H9 (cell line): ENCODE measurements at regions not wholly inside any gene's neighbourhood (a gene's known extent, or its start where the extent isn't known, plus 50 kb on each side); places are given as distances from the start of the nearest gene placed in this dataset.

Source experiments
- DNase-seq: peaks from one replicate; pipeline ENCODE4 v3.0.0-alpha.2; 2017
- H2AFZ ChIP-seq: one replicate; pipeline ENCODE4 v1.6.1; 2013; ENCODE audit warnings: mild to moderate bottlenecking, low read length, control low read depth, moderate library complexity
- H2AK5ac ChIP-seq: 2 replicates; pipeline ENCODE4 v1.6.1; 2013; ENCODE audit warnings: low read length, control low read depth, mixed read lengths; ENCODE audit not compliant: insufficient read length
- H2BK120ac ChIP-seq: one replicate; pipeline ENCODE4 v1.6.1; 2013; ENCODE audit warnings: low read depth, mild to moderate bottlenecking, low read length, control low read depth, inconsistent platforms; ENCODE audit not compliant: poor library complexity, severe bottlenecking
- H2BK12ac ChIP-seq: 2 replicates; pipeline ENCODE4 v1.6.1; 2013; ENCODE audit warnings: low read length, control low read depth, mixed read lengths, low read depth; ENCODE audit not compliant: insufficient read length
- H2BK15ac ChIP-seq: 2 replicates; pipeline ENCODE4 v1.6.1; 2013; ENCODE audit warnings: low read depth, low read length, control low read depth
- H2BK20ac ChIP-seq: one replicate; pipeline ENCODE4 v1.6.1; 2013; ENCODE audit warnings: low read depth, mild to moderate bottlenecking, low read length, control low read depth, inconsistent platforms; ENCODE audit not compliant: poor library complexity, severe bottlenecking
- H2BK5ac ChIP-seq: 2 replicates; pipeline ENCODE4 v1.6.1; 2013; ENCODE audit warnings: low read length, control low read depth, mixed read lengths; ENCODE audit not compliant: insufficient read length
- H3K14ac ChIP-seq: 2 replicates; pipeline ENCODE4 v1.6.1; 2013; ENCODE audit warnings: low read length, control low read depth; ENCODE audit not compliant: insufficient read depth
- H3K18ac ChIP-seq: 2 replicates; pipeline ENCODE4 v1.6.1; 2013; ENCODE audit warnings: low read depth, mild to moderate bottlenecking, mixed read lengths, low read length, control low read depth; ENCODE audit not compliant: insufficient read length
- H3K23ac ChIP-seq: 2 replicates; pipeline ENCODE4 v1.6.1; 2013; ENCODE audit warnings: low read length, control low read depth, mixed read lengths, low read depth; ENCODE audit not compliant: insufficient read length
- H3K23me2 ChIP-seq: 2 replicates; pipeline ENCODE4 v1.6.1; 2013; ENCODE audit warnings: low read depth, mild to moderate bottlenecking, mixed read lengths, low read length, control low read depth; ENCODE audit not compliant: insufficient read length, poor library complexity, severe bottlenecking
- H3K27ac ChIP-seq: 2 replicates; pipeline ENCODE4 v1.5.1; 2013; ENCODE audit warnings: low read length, control low read depth, mixed read lengths, low read depth; ENCODE audit not compliant: insufficient read length
- H3K27me3 ChIP-seq: 2 replicates; pipeline ENCODE4 v1.6.1; 2013; ENCODE audit warnings: low read length, control low read depth, inconsistent platforms; ENCODE audit not compliant: insufficient read depth
- H3K4ac ChIP-seq: 2 replicates; pipeline ENCODE4 v1.6.1; 2013; ENCODE audit warnings: low read depth, mild to moderate bottlenecking, control low read depth, inconsistent platforms, low read length, moderate library complexity
- H3K4me1 ChIP-seq: 2 replicates; pipeline ENCODE4 v1.6.1; 2013; ENCODE audit warnings: low read length, control low read depth, inconsistent platforms; ENCODE audit not compliant: insufficient read depth
- H3K4me2 ChIP-seq: 2 replicates; pipeline ENCODE4 v1.6.1; 2013; ENCODE audit warnings: low read length, control low read depth, mixed read lengths; ENCODE audit not compliant: insufficient read length, insufficient read depth
- H3K56ac ChIP-seq: 2 replicates; pipeline ENCODE4 v1.6.1; 2013; ENCODE audit warnings: low read depth, mild to moderate bottlenecking, mixed read lengths, low read length, control low read depth; ENCODE audit not compliant: insufficient read length
- H3K79me1 ChIP-seq: 2 replicates; pipeline ENCODE4 v1.6.1; 2013; ENCODE audit warnings: low read depth, mild to moderate bottlenecking, moderate library complexity, low read length, control low read depth, inconsistent platforms; ENCODE audit not compliant: insufficient read depth, poor library complexity, severe bottlenecking
- H3K79me2 ChIP-seq: 2 replicates; pipeline ENCODE4 v1.6.1; 2013; ENCODE audit warnings: low read length, control low read depth, inconsistent platforms; ENCODE audit not compliant: insufficient read depth
- H3K9ac ChIP-seq: 2 replicates; pipeline ENCODE4 v1.6.1; 2013; ENCODE audit warnings: low read length, control low read depth, mixed read lengths; ENCODE audit not compliant: insufficient read length; ENCODE audit errors: extremely low read depth
- H3K9me3 ChIP-seq: one replicate; pipeline ENCODE4 v1.6.1; 2013; ENCODE audit warnings: low read depth, low read length, inconsistent platforms; ENCODE audit not compliant: control insufficient read depth
- H3T11ph ChIP-seq: one replicate; pipeline ENCODE4 v1.6.1; 2013; ENCODE audit warnings: mild to moderate bottlenecking, low read length, control low read depth, inconsistent platforms
- H4K20me1 ChIP-seq: one replicate; pipeline ENCODE4 v1.6.1; 2013; ENCODE audit not compliant: control insufficient read depth, insufficient read length, insufficient read depth
- H4K5ac ChIP-seq: 2 replicates; pipeline ENCODE4 v1.6.1; 2013; ENCODE audit warnings: low read depth, mild to moderate bottlenecking, mixed read lengths, low read length, control low read depth; ENCODE audit not compliant: insufficient read length
- H4K8ac ChIP-seq: replicated peaks from 2 replicates; pipeline ENCODE4 v1.6.1; 2013; ENCODE audit warnings: low read length, control low read depth, mixed read lengths, low read depth; ENCODE audit not compliant: insufficient read length
- H4K91ac ChIP-seq: 2 replicates; pipeline ENCODE4 v1.6.1; 2013; ENCODE audit warnings: low read depth, mild to moderate bottlenecking, moderate library complexity, mixed read lengths, low read length, control low read depth; ENCODE audit not compliant: insufficient read length
- H3K27ac Mint-ChIP-seq, 3 experiments: 2 replicates in 2 of 3; 3 replicates in 1 of 3; pipeline ENCODE4 v1.8.0; 2020 to 2021; ENCODE audit warnings: mixed read lengths in 3 of 3, mild to moderate bottlenecking in 1 of 3, moderate library complexity in 1 of 3
- H3K27me3 Mint-ChIP-seq: 2 replicates; pipeline ENCODE4 v1.8.0; 2021; ENCODE audit warnings: low read depth, mild to moderate bottlenecking, moderate library complexity, mixed read lengths
- H3K36me3 Mint-ChIP-seq, 3 experiments: 2 replicates in 2 of 3; 3 replicates in 1 of 3; pipeline ENCODE4 v1.8.0; 2020 to 2021; ENCODE audit warnings: low read depth in 3 of 3, mixed read lengths in 3 of 3; ENCODE audit not compliant: insufficient read depth in 1 of 3
- H3K4me1 Mint-ChIP-seq, 2 experiments: 2 replicates each; pipeline ENCODE4 v1.8.0; 2020; ENCODE audit warnings: mixed read lengths in 2 of 2
- H3K4me3 Mint-ChIP-seq, 2 experiments: 2 replicates in 1 of 2; 3 replicates in 1 of 2; pipeline ENCODE4 v1.8.0; 2020 to 2021; ENCODE audit warnings: mild to moderate bottlenecking in 2 of 2, mixed read lengths in 2 of 2, moderate library complexity in 1 of 2
- H3K9me3 Mint-ChIP-seq, 2 experiments: 2 replicates in 1 of 2; 3 replicates in 1 of 2; pipeline ENCODE4 v1.8.0; 2020; ENCODE audit warnings: mild to moderate bottlenecking in 2 of 2, mixed read lengths in 2 of 2, moderate library complexity in 1 of 2
- CTCF ChIP-seq: fragments of 200-600 bp; sonication (generic); conservative IDR thresholded peaks from 3 replicates; pipeline ENCODE4 v1.8.0; 2021; ENCODE audit warnings: antibody characterized with exemption, mild to moderate bottlenecking
- WGBS: extraction: QIAGEN DNeasy Blood & Tissue Kit; methylation state at CpG from one replicate; pipeline ENCODE4 v1.1.7; 2013; ENCODE audit warnings: missing lambda C conversion rate, low lambda C conversion rate, mixed read lengths; ENCODE audit not compliant: insufficient read length; ENCODE audit errors: extremely low coverage; 5-methylcytosine and 5-hydroxymethylcytosine counted together

GRCh38 chr6:104281370-104281769 is 578.3 kb downstream of the HACE1 start:
- Histone ChIP-seq H2BK20ac (no peak overlapping the region), H4K20me1 (no peaks in the 10 kb centered on the region), H3K56ac (no peak overlapping the region), H2BK120ac (no peak overlapping the region), H3K27me3 (no peaks in the 10 kb centered on the region), H3K23me2 (no peaks in the 10 kb centered on the region), H3K14ac (no peak overlapping the region), H3K9me3 (no peaks in the 10 kb centered on the region), H3K23ac (no peak overlapping the region), H4K91ac (no peak overlapping the region), H3K79me2 (no peaks in the 10 kb centered on the region), H2BK15ac (no peak overlapping the region), H3K4ac (no peak overlapping the region), H2AFZ (no peak overlapping the region), H3K27ac (no peak overlapping the region), H4K5ac (no peak overlapping the region), H3T11ph (no peak overlapping the region), H2BK5ac (no peak overlapping the region), H4K8ac (no peak overlapping the region), H3K79me1 (no peaks in the 10 kb centered on the region), H3K18ac (no peak overlapping the region), H2AK5ac (no peak overlapping the region), H2BK12ac (no peak overlapping the region), H3K9ac (no peak overlapping the region), H3K4me2 (no peak overlapping the region), H3K4me1 (no peaks in the 10 kb centered on the region)
- Mint-ChIP-seq H3K27ac (no peak overlapping the region), H3K4me3 (no peak overlapping the region), H3K36me3 (peaks cover 0 to 4% (median 3%) of the 10 kb centered on the region in 3 experiments; a peak in 3 of 7 replicates), H3K9me3 (peaks cover 8 to 10% of the 10 kb centered on the region in 2 experiments), H3K4me1 (peaks cover 6% of the 10 kb centered on the region in 2 experiments; a peak in 2 of 4 replicates), H3K27me3 (peaks cover 3% of the 10 kb centered on the region)
- TF ChIP-seq CTCF = peak; percentile 59; the same call in 2 of the 3 replicates
- WGBS = no CpG with 5 or more reads among the region's 3 CpGs
- DNase-seq = peak; percentile 53
